ENCODE measurements at regions not wholly inside any gene's neighbourhood (a gene's known extent, or its start where the extent isn't known, plus 50 kb on each side); places are given as distances from the start of the nearest gene placed in this dataset.

DNA sequence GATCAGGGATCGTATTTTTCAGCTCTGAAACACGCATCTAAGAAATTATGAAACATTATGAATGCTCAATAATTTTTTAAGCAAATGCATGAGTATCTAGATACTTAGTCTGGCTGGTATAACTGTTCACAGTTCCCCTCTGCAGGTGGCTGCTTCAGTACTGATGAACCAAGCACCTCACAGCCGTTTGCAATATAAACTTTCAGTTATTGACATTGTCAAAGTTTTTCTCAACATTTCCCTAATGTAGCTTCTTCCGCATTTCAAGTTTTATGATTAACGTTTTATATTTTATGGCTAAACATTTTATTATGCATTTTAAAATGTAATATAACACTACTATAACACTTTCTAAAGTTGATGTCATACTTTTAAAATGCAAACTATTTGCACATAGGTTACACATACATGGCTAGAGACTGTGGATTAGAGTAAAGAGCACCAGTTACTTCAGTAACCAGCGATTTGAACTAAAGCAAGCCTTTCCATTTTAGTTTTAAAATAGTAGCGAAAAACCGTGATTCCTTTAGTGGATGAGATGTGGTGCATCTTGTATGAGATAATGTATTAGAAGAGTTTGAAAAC, 495.4 kb downstream of the XIRP2 start (continued):
- TF ChIP-seq, protein P1, sequence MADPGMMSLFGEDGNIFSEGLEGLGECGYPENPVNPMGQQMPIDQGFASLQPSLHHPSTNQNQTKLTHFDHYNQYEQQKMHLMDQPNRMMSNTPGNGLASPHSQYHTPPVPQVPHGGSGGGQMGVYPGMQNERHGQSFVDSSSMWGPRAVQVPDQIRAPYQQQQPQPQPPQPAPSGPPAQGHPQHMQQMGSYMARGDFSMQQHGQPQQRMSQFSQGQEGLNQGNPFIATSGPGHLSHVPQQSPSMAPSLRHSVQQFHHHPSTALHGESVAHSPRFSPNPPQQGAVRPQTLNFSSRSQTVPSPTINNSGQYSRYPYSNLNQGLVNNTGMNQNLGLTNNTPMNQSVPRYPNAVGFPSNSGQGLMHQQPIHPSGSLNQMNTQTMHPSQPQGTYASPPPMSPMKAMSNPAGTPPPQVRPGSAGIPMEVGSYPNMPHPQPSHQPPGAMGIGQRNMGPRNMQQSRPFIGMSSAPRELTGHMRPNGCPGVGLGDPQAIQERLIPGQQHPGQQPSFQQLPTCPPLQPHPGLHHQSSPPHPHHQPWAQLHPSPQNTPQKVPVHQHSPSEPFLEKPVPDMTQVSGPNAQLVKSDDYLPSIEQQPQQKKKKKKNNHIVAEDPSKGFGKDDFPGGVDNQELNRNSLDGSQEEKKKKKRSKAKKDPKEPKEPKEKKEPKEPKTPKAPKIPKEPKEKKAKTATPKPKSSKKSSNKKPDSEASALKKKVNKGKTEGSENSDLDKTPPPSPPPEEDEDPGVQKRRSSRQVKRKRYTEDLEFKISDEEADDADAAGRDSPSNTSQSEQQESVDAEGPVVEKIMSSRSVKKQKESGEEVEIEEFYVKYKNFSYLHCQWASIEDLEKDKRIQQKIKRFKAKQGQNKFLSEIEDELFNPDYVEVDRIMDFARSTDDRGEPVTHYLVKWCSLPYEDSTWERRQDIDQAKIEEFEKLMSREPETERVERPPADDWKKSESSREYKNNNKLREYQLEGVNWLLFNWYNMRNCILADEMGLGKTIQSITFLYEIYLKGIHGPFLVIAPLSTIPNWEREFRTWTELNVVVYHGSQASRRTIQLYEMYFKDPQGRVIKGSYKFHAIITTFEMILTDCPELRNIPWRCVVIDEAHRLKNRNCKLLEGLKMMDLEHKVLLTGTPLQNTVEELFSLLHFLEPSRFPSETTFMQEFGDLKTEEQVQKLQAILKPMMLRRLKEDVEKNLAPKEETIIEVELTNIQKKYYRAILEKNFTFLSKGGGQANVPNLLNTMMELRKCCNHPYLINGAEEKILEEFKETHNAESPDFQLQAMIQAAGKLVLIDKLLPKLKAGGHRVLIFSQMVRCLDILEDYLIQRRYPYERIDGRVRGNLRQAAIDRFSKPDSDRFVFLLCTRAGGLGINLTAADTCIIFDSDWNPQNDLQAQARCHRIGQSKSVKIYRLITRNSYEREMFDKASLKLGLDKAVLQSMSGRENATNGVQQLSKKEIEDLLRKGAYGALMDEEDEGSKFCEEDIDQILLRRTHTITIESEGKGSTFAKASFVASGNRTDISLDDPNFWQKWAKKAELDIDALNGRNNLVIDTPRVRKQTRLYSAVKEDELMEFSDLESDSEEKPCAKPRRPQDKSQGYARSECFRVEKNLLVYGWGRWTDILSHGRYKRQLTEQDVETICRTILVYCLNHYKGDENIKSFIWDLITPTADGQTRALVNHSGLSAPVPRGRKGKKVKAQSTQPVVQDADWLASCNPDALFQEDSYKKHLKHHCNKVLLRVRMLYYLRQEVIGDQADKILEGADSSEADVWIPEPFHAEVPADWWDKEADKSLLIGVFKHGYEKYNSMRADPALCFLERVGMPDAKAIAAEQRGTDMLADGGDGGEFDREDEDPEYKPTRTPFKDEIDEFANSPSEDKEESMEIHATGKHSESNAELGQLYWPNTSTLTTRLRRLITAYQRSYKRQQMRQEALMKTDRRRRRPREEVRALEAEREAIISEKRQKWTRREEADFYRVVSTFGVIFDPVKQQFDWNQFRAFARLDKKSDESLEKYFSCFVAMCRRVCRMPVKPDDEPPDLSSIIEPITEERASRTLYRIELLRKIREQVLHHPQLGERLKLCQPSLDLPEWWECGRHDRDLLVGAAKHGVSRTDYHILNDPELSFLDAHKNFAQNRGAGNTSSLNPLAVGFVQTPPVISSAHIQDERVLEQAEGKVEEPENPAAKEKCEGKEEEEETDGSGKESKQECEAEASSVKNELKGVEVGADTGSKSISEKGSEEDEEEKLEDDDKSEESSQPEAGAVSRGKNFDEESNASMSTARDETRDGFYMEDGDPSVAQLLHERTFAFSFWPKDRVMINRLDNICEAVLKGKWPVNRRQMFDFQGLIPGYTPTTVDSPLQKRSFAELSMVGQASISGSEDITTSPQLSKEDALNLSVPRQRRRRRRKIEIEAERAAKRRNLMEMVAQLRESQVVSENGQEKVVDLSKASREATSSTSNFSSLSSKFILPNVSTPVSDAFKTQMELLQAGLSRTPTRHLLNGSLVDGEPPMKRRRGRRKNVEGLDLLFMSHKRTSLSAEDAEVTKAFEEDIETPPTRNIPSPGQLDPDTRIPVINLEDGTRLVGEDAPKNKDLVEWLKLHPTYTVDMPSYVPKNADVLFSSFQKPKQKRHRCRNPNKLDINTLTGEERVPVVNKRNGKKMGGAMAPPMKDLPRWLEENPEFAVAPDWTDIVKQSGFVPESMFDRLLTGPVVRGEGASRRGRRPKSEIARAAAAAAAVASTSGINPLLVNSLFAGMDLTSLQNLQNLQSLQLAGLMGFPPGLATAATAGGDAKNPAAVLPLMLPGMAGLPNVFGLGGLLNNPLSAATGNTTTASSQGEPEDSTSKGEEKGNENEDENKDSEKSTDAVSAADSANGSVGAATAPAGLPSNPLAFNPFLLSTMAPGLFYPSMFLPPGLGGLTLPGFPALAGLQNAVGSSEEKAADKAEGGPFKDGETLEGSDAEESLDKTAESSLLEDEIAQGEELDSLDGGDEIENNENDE (IDR thresholded peaks at IDR 0.05; ENCODE audit: insufficient replicate concordance, low read length), result no peak
- TF ChIP-seq, protein P2, sequence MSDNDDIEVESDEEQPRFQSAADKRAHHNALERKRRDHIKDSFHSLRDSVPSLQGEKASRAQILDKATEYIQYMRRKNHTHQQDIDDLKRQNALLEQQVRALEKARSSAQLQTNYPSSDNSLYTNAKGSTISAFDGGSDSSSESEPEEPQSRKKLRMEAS (IDR thresholded peaks at IDR 0.05), result no peak
- TF ChIP-seq YY1 (IDR thresholded peaks at IDR 0.05; ENCODE audit: low read depth, low read length) (no peak), TAF1 (IDR thresholded peaks at IDR 0.05; ENCODE audit: low read depth, low read length) (no peak), SIRT6 (IDR thresholded peaks at IDR 0.05; ENCODE audit: low read length) (no peak), FOSL1 (IDR thresholded peaks at IDR 0.05; ENCODE audit: insufficient read depth, low read depth, low read length) (no peak), KDM4A (IDR thresholded peaks at IDR 0.05; ENCODE audit: low read depth, low read length, severe bottlenecking) (no peak), SRF (IDR thresholded peaks at IDR 0.05; ENCODE audit: low read depth, low read length) (no peak)
- TF ChIP-seq, protein P3, sequence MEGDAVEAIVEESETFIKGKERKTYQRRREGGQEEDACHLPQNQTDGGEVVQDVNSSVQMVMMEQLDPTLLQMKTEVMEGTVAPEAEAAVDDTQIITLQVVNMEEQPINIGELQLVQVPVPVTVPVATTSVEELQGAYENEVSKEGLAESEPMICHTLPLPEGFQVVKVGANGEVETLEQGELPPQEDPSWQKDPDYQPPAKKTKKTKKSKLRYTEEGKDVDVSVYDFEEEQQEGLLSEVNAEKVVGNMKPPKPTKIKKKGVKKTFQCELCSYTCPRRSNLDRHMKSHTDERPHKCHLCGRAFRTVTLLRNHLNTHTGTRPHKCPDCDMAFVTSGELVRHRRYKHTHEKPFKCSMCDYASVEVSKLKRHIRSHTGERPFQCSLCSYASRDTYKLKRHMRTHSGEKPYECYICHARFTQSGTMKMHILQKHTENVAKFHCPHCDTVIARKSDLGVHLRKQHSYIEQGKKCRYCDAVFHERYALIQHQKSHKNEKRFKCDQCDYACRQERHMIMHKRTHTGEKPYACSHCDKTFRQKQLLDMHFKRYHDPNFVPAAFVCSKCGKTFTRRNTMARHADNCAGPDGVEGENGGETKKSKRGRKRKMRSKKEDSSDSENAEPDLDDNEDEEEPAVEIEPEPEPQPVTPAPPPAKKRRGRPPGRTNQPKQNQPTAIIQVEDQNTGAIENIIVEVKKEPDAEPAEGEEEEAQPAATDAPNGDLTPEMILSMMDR (IDR thresholded peaks at IDR 0.05; ENCODE audit: control extremely low read depth in 1 of 3, insufficient read depth in 1 of 3, low read depth in 1 of 3, low read length in 3 of 3), result no peak
